H4 (cell line): ENCODE measurements at regions not wholly inside any gene's neighbourhood (a gene's known extent, or its start where the extent isn't known, plus 50 kb on each side); places are given as distances from the start of the nearest gene placed in this dataset.
A peak's percentile ranks its signal among the peaks of the same experiment; 100 is the strongest.

Experiments
- DNase-seq: peaks from one replicate; pipeline ENCODE4 v3.0.0-alpha.2; 2015; ENCODE audit warnings: low spot score

- no peak for DNase-seq
Measured at GRCh38 chr7:32346253-32346652, 143.9 kb downstream of the LSM5 start.

GRCh38 chr7:32336726-32337125 lies 153.5 kb downstream of the LSM5 start:
- peak; percentile 35 for DNase-seq

GRCh38 chr7:32335107-32335506 lies 155.1 kb downstream of the LSM5 start:
- no peak for DNase-seq

GRCh38 chr7:32330602-32331001 lies 159.6 kb downstream of the LSM5 start:
- no peak for DNase-seq

- DNase-seq: no peak
Measured at GRCh38 chr7:32326078-32326477, 164.1 kb downstream of the LSM5 start.

- no peak for DNase-seq
Measured at GRCh38 chr7:32323712-32324111, 166.5 kb downstream of the LSM5 start.

GRCh38 chr7:32319012-32319382 lies 171.2 kb downstream of the LSM5 start:
- no peak for DNase-seq

- no peak for DNase-seq
Measured at GRCh38 chr7:32318300-32319011, 171.7 kb downstream of the LSM5 start.

- DNase-seq: no peak
Measured at GRCh38 chr7:32316839-32317238, 173.3 kb downstream of the LSM5 start.

- no peak for DNase-seq
Measured at GRCh38 chr7:32314761-32315160, 175.4 kb downstream of the LSM5 start.

GRCh38 chr7:32301427-32301826 lies 188.8 kb downstream of the LSM5 start:
- no peak for DNase-seq

GRCh38 chr7:32299133-32299702 lies 191.0 kb downstream of the LSM5 start:
- peak; percentile 45 for DNase-seq

- no peak for DNase-seq
Measured at GRCh38 chr7:32298408-32299132, 191.6 kb downstream of the LSM5 start.

GRCh38 chr7:32293833-32294232 lies 196.3 kb downstream of the LSM5 start:
- no peak for DNase-seq

- DNase-seq: peak; percentile 68
Measured at GRCh38 chr7:32289651-32290414, 200.3 kb downstream of the LSM5 start.

GRCh38 chr7:32285698-32286097 lies 204.5 kb downstream of the LSM5 start:
- DNase-seq: no peak

- no peak for DNase-seq
Measured at GRCh38 chr7:32283546-32283945, 206.6 kb downstream of the LSM5 start.

- DNase-seq: no peak
Measured at GRCh38 chr7:32279500-32279899, 209.3 kb upstream of the PDE1C start.

GRCh38 chr7:32275216-32276009 lies 205.2 kb upstream of the PDE1C start:
- no peak for DNase-seq

- no peak for DNase-seq
Measured at GRCh38 chr7:32273297-32273696, 203.1 kb upstream of the PDE1C start.

GRCh38 chr7:32266932-32267475 lies 196.8 kb upstream of the PDE1C start:
- DNase-seq: no peak
